ENCODE measurements at regions not wholly inside any gene's neighbourhood (a gene's known extent, or its start where the extent isn't known, plus 50 kb on each side); places are given as distances from the start of the nearest gene placed in this dataset.
"Not testable (repeated sequence)": the region's sequence is repeated elsewhere in the genome, so short reads cannot be mapped to it uniquely, and the experiment has no call there.

- DNase-seq: no peak
Observed at GRCh38 chr2:58721912-58722591, 480.9 kb upstream of the FANCL start.

GRCh38 chr2:58720770-58721697 lies 479.9 kb upstream of the FANCL start:
- no peak for DNase-seq

GRCh38 chr2:58720033-58720769 lies 479.1 kb upstream of the FANCL start:
- DNase-seq: no peak

GRCh38 chr2:58715344-58715743 lies 474.2 kb upstream of the FANCL start:
- DNase-seq: no peak

- DNase-seq: no peak
Observed at GRCh38 chr2:58714238-58714637, 473.1 kb upstream of the FANCL start.

GRCh38 chr2:58710795-58711279 lies 469.7 kb upstream of the FANCL start:
- no peak for DNase-seq

- no peak for DNase-seq
Observed at GRCh38 chr2:58709687-58710354, 468.7 kb upstream of the FANCL start.

GRCh38 chr2:58709274-58709673 lies 468.1 kb upstream of the FANCL start:
- DNase-seq: no peak

- DNase-seq: no peak
Observed at GRCh38 chr2:58708565-58708964, 467.4 kb upstream of the FANCL start.

GRCh38 chr2:58702302-58702885 lies 461.3 kb upstream of the FANCL start:
- no peak for DNase-seq

- DNase-seq: no peak
Observed at GRCh38 chr2:58701688-58702301, 460.7 kb upstream of the FANCL start.

GRCh38 chr2:58700591-58700990 lies 459.5 kb upstream of the FANCL start:
- no peak for DNase-seq

- DNase-seq: no peak
Observed at GRCh38 chr2:58699411-58699810, 458.3 kb upstream of the FANCL start.

GRCh38 chr2:58698620-58699019 lies 457.5 kb upstream of the FANCL start:
- DNase-seq: no peak

GRCh38 chr2:58694114-58694513 lies 453.0 kb upstream of the FANCL start:
- not testable (repeated sequence) for DNase-seq

GRCh38 chr2:58691041-58691440 lies 449.9 kb upstream of the FANCL start:
- DNase-seq: not testable (repeated sequence)

GRCh38 chr2:58688813-58689212 lies 447.7 kb upstream of the FANCL start:
- no peak for DNase-seq

GRCh38 chr2:58686776-58687175 lies 445.7 kb upstream of the FANCL start:
- DNase-seq: no peak

GRCh38 chr2:58680755-58681310 lies 439.7 kb upstream of the FANCL start:
- DNase-seq: no peak

GRCh38 chr2:58677748-58678147 lies 436.6 kb upstream of the FANCL start:
- DNase-seq: no peak

GRCh38 chr2:58671675-58672074 lies 430.6 kb upstream of the FANCL start:
- no peak for DNase-seq

- no peak for DNase-seq
Observed at GRCh38 chr2:58669998-58670397, 428.9 kb upstream of the FANCL start.
